GM23338 (cell line): ENCODE measurements at regions not wholly inside any gene's neighbourhood (a gene's known extent, or its start where the extent isn't known, plus 50 kb on each side); places are given as distances from the start of the nearest gene placed in this dataset.

Experiments
- ATAC-seq: fragments of 200-7000 bp; cut with Tn5 transposase; 3 replicates; pipeline ENCODE4 v1.9.1; 2020
- DNase-seq: peaks from one replicate; pipeline ENCODE4 v3.0.0-alpha.2; 2015; ENCODE audit warnings: low spot score
- H2AFZ ChIP-seq: fragments of 200-600 bp; sonication (generic); 2 replicates; pipeline ENCODE4 v1.8.0; 2016; ENCODE audit warnings: antibody characterized with exemption, mild to moderate bottlenecking, moderate library complexity
- H3F3A ChIP-seq: fragments of 200-600 bp; sonication (generic); replicated peaks from 2 replicates; pipeline ENCODE4 v1.8.0; 2017; ENCODE audit warnings: antibody characterized with exemption, mixed run types, low read depth
- H3K27ac ChIP-seq: fragments of 200-600 bp; sonication (generic); 2 replicates; pipeline ENCODE4 v1.6.1; 2016; ENCODE audit warnings: low read depth
- H3K27me3 ChIP-seq: fragments of 200-600 bp; sonication (generic); 2 replicates; pipeline ENCODE4 v1.8.0; 2016; ENCODE audit warnings: mild to moderate bottlenecking, mixed run types, moderate library complexity; ENCODE audit not compliant: insufficient read depth
- H3K36me3 ChIP-seq: fragments of 200-600 bp; sonication (generic); 2 replicates; pipeline ENCODE4 v1.8.0; 2016; ENCODE audit warnings: mild to moderate bottlenecking; ENCODE audit not compliant: insufficient read depth
- H3K4me1 ChIP-seq: fragments of 200-600 bp; sonication (generic); 2 replicates; pipeline ENCODE4 v1.8.0; 2016; ENCODE audit warnings: mild to moderate bottlenecking, moderate library complexity; ENCODE audit not compliant: insufficient read depth
- H3K4me2 ChIP-seq: fragments of 200-600 bp; sonication (generic); 2 replicates; pipeline ENCODE4 v1.7.1; 2017; ENCODE audit warnings: mixed run types
- H3K4me3 ChIP-seq: fragments of 200-600 bp; sonication (generic); 2 replicates; pipeline ENCODE4 v1.6.1; 2016; ENCODE audit warnings: mixed run types
- H3K79me2 ChIP-seq: fragments of 200-600 bp; sonication (generic); replicated peaks from 2 replicates; pipeline ENCODE4 v1.8.0; 2017; ENCODE audit warnings: mild to moderate bottlenecking; ENCODE audit not compliant: insufficient read depth
- H3K9me2 ChIP-seq: fragments of 200-600 bp; sonication (generic); 2 replicates; pipeline ENCODE4 v1.8.0; 2017; ENCODE audit not compliant: insufficient read depth
- H4K20me1 ChIP-seq: fragments of 200-600 bp; sonication (generic); replicated peaks from 2 replicates; pipeline ENCODE4 v1.8.0; 2017; ENCODE audit warnings: mild to moderate bottlenecking; ENCODE audit not compliant: insufficient read depth
- H3K27ac Mint-ChIP-seq: 2 replicates; pipeline ENCODE4 v1.8.0; 2020; ENCODE audit warnings: inconsistent platforms, mild to moderate bottlenecking, moderate library complexity, mixed read lengths
- H3K27me3 Mint-ChIP-seq: 3 replicates; pipeline ENCODE4 v1.8.0; 2022; ENCODE audit warnings: low read depth, mild to moderate bottlenecking, moderate library complexity, mixed read lengths, inconsistent platforms; ENCODE audit not compliant: insufficient read depth, poor library complexity
- H3K36me3 Mint-ChIP-seq: 3 replicates; pipeline ENCODE4 v1.8.0; 2021; ENCODE audit warnings: low read depth, mild to moderate bottlenecking, inconsistent platforms, moderate library complexity, mixed read lengths
- H3K4me1 Mint-ChIP-seq: 3 replicates; pipeline ENCODE4 v1.8.0; 2020; ENCODE audit warnings: mild to moderate bottlenecking, inconsistent platforms, mixed read lengths
- H3K4me3 Mint-ChIP-seq: 3 replicates; pipeline ENCODE4 v1.8.0; 2021; ENCODE audit warnings: moderate library complexity, mild to moderate bottlenecking, inconsistent platforms, mixed read lengths
- H3K9me3 Mint-ChIP-seq: 3 replicates; pipeline ENCODE4 v1.8.0; 2020; ENCODE audit warnings: moderate library complexity, mild to moderate bottlenecking, inconsistent platforms, mixed read lengths
- CREB1 ChIP-seq: fragments of 250-450 bp; sonication (Bioruptor Pico); IDR thresholded peaks from 2 replicates; pipeline ENCODE4 v1.5.0; 2020; ENCODE audit warnings: low read depth, mild to moderate bottlenecking, moderate library complexity
- ETS1 ChIP-seq: IDR thresholded peaks from 2 replicates; pipeline ENCODE4 v1.6.1; 2016; ENCODE audit warnings: antibody characterized with exemption
- EZH2 ChIP-seq: fragments of 200-600 bp; sonication (generic); IDR thresholded peaks from one replicate; pipeline ENCODE4 v1.8.0; 2017; ENCODE audit warnings: antibody characterized with exemption, mild to moderate bottlenecking, low read depth; ENCODE audit not compliant: unreplicated experiment
- EZH2phosphoT487 ChIP-seq: fragments of 200-600 bp; sonication (generic); IDR thresholded peaks from one replicate; pipeline ENCODE4 v1.8.1; 2018; ENCODE audit warnings: antibody characterized with exemption; ENCODE audit not compliant: unreplicated experiment
- JUNB ChIP-seq: IDR thresholded peaks from one replicate; pipeline ENCODE4 v1.6.1; 2016; ENCODE audit warnings: antibody characterized with exemption; ENCODE audit not compliant: unreplicated experiment
- NANOG ChIP-seq: IDR thresholded peaks from 2 replicates; pipeline ENCODE4 v1.6.1; 2016; ENCODE audit warnings: antibody characterized with exemption, borderline replicate concordance
- POLR2AphosphoS5 ChIP-seq: IDR thresholded peaks from 2 replicates; pipeline ENCODE4 v1.6.1; 2016; ENCODE audit warnings: antibody characterized with exemption, low read depth
- REST ChIP-seq: IDR thresholded peaks from one replicate; pipeline ENCODE4 v1.6.1; 2018; ENCODE audit warnings: antibody characterized with exemption; ENCODE audit not compliant: unreplicated experiment
- ZNF114 ChIP-seq: fragments of 250-450 bp; sonication (Bioruptor Pico); IDR thresholded peaks from 2 replicates; pipeline ENCODE4 v1.5.0; 2020; ENCODE audit warnings: mild to moderate bottlenecking, moderate library complexity
- ZNF331 ChIP-seq: fragments of 250-450 bp; sonication (Bioruptor Pico); IDR thresholded peaks from 2 replicates; pipeline ENCODE4 v1.5.0; 2020; ENCODE audit warnings: low read depth, mild to moderate bottlenecking, moderate library complexity
- ZNF462 ChIP-seq: fragments of 250-450 bp; sonication (Bioruptor Pico); IDR thresholded peaks from 2 replicates; pipeline ENCODE4 v1.5.0; 2020; ENCODE audit warnings: mild to moderate bottlenecking, moderate library complexity

- H3K4me3 Mint-ChIP-seq: no peak overlapping the region
- ATAC-seq (no peak), DNase-seq (no peak)
- H3K79me2 ChIP-seq: no peaks in the 10 kb centered on the region
- no peak overlapping the region for H3K27ac Mint-ChIP-seq
- H3K9me3 Mint-ChIP-seq: no peaks in the 10 kb centered on the region; the same call in 2 of the 3 replicates
- no peaks in the 10 kb centered on the region for H3K9me2 ChIP-seq
- H3K27ac ChIP-seq: no peak overlapping the region
- no peaks in the 10 kb centered on the region for H3K36me3 ChIP-seq
- no peak overlapping the region for H3K4me3 ChIP-seq
- no peaks in the 10 kb centered on the region for H3K27me3 Mint-ChIP-seq
- H3K36me3 Mint-ChIP-seq: no peaks in the 10 kb centered on the region
- TF ChIP-seq ZNF114 (no peak), CREB1 (CRISPR knock-in tag) (no peak)
- no peak overlapping the region for H3K4me2 ChIP-seq
- no peak overlapping the region for H2AFZ ChIP-seq
- H3K4me1 Mint-ChIP-seq: no peaks in the 10 kb centered on the region
- no peaks in the 10 kb centered on the region for H3K27me3 ChIP-seq
- no peaks in the 10 kb centered on the region for H3F3A ChIP-seq
- H4K20me1 ChIP-seq: no peaks in the 10 kb centered on the region
- H3K4me1 ChIP-seq: no peaks in the 10 kb centered on the region
Measured at GRCh38 chr2:122506620-122507019, 751.2 kb downstream of the TSN start.

GRCh38 chr2:122507261-122507660 lies 751.8 kb downstream of the TSN start:
- Histone ChIP-seq H3K4me2 (no peak overlapping the region), H3K4me1 (no peaks in the 10 kb centered on the region), H3K27me3 (no peaks in the 10 kb centered on the region), H3K36me3 (no peaks in the 10 kb centered on the region), H3K79me2 (no peaks in the 10 kb centered on the region), H3K4me3 (no peak overlapping the region), H4K20me1 (no peaks in the 10 kb centered on the region), H3K27ac (no peak overlapping the region), H2AFZ (no peak overlapping the region), H3K9me2 (no peaks in the 10 kb centered on the region), H3F3A (no peaks in the 10 kb centered on the region)
- ATAC-seq (no peak), DNase-seq (no peak)
- peaks cover 4% of the 10 kb centered on the region; the same call in 1 of the 3 replicates for H3K9me3 Mint-ChIP-seq
- H3K36me3 Mint-ChIP-seq: no peaks in the 10 kb centered on the region
- no peaks in the 10 kb centered on the region for H3K27me3 Mint-ChIP-seq
- TF ChIP-seq NANOG: no peak
- no peak for TF ChIP-seq EZH2
- TF ChIP-seq EZH2phosphoT487: no peak
- no peak for TF ChIP-seq REST
- TF ChIP-seq ZNF462 (CRISPR knock-in tag): no peak
- TF ChIP-seq POLR2AphosphoS5: no peak
- TF ChIP-seq ZNF114: no peak
- no peak for TF ChIP-seq JUNB
- TF ChIP-seq ETS1: no peak
- no peak for TF ChIP-seq ZNF331 (CRISPR knock-in tag)
- H3K4me1 Mint-ChIP-seq: no peaks in the 10 kb centered on the region
- no peak overlapping the region for H3K27ac Mint-ChIP-seq
- H3K4me3 Mint-ChIP-seq: no peak overlapping the region
